ENCODE measurements at regions not wholly inside any gene's neighbourhood (a gene's known extent, or its start where the extent isn't known, plus 50 kb on each side); places are given as distances from the start of the nearest gene placed in this dataset.

DNA sequence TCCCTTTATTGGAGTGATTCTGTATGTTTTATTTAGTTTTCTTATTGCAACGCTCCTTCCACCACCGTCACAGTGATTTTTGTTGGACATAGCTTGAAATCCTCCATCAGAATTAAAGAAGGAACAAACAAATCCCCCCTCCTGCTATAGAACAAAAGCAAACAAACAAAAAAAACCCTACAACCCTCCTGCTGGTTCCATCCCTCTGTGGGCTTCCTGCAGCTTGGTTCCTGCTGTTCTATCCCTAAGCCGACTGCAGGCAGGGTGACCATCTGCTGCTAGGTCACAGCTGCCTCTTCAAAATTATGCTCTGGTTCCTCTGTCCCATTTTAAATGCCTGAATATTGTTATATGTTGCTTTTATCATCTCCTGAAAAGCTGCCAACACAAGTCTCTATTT lies 116.8 kb upstream of the AGA start:
- Histone ChIP-seq H3K9ac (ENCODE audit: low read length) (no peak overlapping the region), H4K20me1 (ENCODE audit: insufficient read depth) (no peaks in the 10 kb centered on the region), H3K27me3 (ENCODE audit: insufficient read depth, low read length) (no peaks in the 10 kb centered on the region), H3K9me2 (ENCODE audit: insufficient read depth) (no peaks in the 10 kb centered on the region), H3K36me3 (ENCODE audit: control insufficient read depth in 1 of 2, insufficient read depth in 2 of 2, low read length in 2 of 2) (no peaks in the 10 kb centered on the region), H3K4me3 (replicated peaks in 1 of 2; ENCODE audit: low read depth in 1 of 2, low read length in 2 of 2) (no peak overlapping the region), H3K4me1 (ENCODE audit: control insufficient read depth in 1 of 2, insufficient read depth in 2 of 2, low read length in 2 of 2) (no peaks in the 10 kb centered on the region), H2AFZ (ENCODE audit: low read depth, low read length, poor library complexity, severe bottlenecking) (no peak overlapping the region), H3K79me2 (ENCODE audit: insufficient read depth, low read length) (no peaks in the 10 kb centered on the region), H3K27ac (ENCODE audit: low read depth, low read length) (no peak overlapping the region), H3K4me2 (ENCODE audit: low read length) (no peak overlapping the region), H3K9me3 (ENCODE audit: control insufficient read depth in 1 of 2, insufficient read depth in 1 of 2, low read depth in 1 of 2, low read length in 2 of 2) (no peaks in the 10 kb centered on the region)
- intact Hi-C loops (cut with micrococcal nuclease) = loop anchor here (10.0 kb wide), 2 partner anchors 856 to 1174 kb away; no protein-coding TSS in a partner anchor
- DNase-seq (ENCODE audit: low read depth, low spot score) (no peak), ATAC-seq (no peak)
- TF ChIP-seq RAD21 (IDR thresholded peaks at IDR 0.05; ENCODE audit: low read depth) (no peak), EGR1 (IDR thresholded peaks at IDR 0.05; ENCODE audit: low read depth) (no peak), YY1 (IDR thresholded peaks at IDR 0.05; ENCODE audit: extremely low read depth, insufficient replicate concordance, low read depth, low read length) (no peak), JUND (IDR thresholded peaks at IDR 0.05) (no peak), REST (IDR thresholded peaks at IDR 0.05; ENCODE audit: low read depth) (no peak)
- ChIA-PET RAD21 (ENCODE audit: low non-redundant PET in 1 of 2, low total read pairs in 2 of 2, uncharacterized antibody in 2 of 2, unreplicated experiment in 2 of 2) (no interaction called here), CTCF (no interaction called here), POLR2A (no interaction called here)
- BruUV-seq (replicated peaks) = no TSS peak

- BruUV-seq (replicated peaks) = no TSS peak
- Histone ChIP-seq H3K9ac (ENCODE audit: low read length) (no peak overlapping the region), H3K4me2 (ENCODE audit: low read length) (no peak overlapping the region), H3K9me2 (ENCODE audit: insufficient read depth) (no peaks in the 10 kb centered on the region), H3K27me3 (ENCODE audit: insufficient read depth, low read length) (no peaks in the 10 kb centered on the region), H3K9me3 (ENCODE audit: control insufficient read depth in 1 of 2, insufficient read depth in 1 of 2, low read depth in 1 of 2, low read length in 2 of 2) (no peaks in the 10 kb centered on the region), H3K4me3 (replicated peaks in 1 of 2; ENCODE audit: low read depth in 1 of 2, low read length in 2 of 2) (no peak overlapping the region), H3K79me2 (ENCODE audit: insufficient read depth, low read length) (no peaks in the 10 kb centered on the region), H3K27ac (ENCODE audit: low read depth, low read length) (no peak overlapping the region), H3K4me1 (ENCODE audit: control insufficient read depth in 1 of 2, insufficient read depth in 2 of 2, low read length in 2 of 2) (no peaks in the 10 kb centered on the region), H2AFZ (ENCODE audit: low read depth, low read length, poor library complexity, severe bottlenecking) (no peak overlapping the region), H4K20me1 (ENCODE audit: insufficient read depth) (no peaks in the 10 kb centered on the region), H3K36me3 (ENCODE audit: control insufficient read depth in 1 of 2, insufficient read depth in 2 of 2, low read length in 2 of 2) (no peaks in the 10 kb centered on the region)
- RAD21 ChIA-PET (ENCODE audit: low non-redundant PET in 1 of 2, low total read pairs in 2 of 2, uncharacterized antibody in 2 of 2, unreplicated experiment in 2 of 2) = no interaction called here
- ATAC-seq = no peak
- no peak for DNase-seq (ENCODE audit: low read depth, low spot score)
- POLR2A ChIA-PET = no interaction called here
- TF ChIP-seq EGR1 (IDR thresholded peaks at IDR 0.05; ENCODE audit: low read depth) (no peak), ZFX (IDR thresholded peaks at IDR 0.05) (no peak), ELF1 (IDR thresholded peaks at IDR 0.05; ENCODE audit: borderline replicate concordance, low read depth) (no peak), POLR2A (IDR thresholded peaks at IDR 0.05; ENCODE audit: borderline replicate concordance, extremely low read depth, insufficient read depth, insufficient read length) (no peak), TCF7L2 (IDR thresholded peaks at IDR 0.05; ENCODE audit: borderline replicate concordance, extremely low read depth, insufficient read depth, insufficient read length) (no peak), FOSL1 (IDR thresholded peaks at IDR 0.05; ENCODE audit: low read depth) (no peak), CTCF (IDR thresholded peaks at IDR 0.05 in 2 of 3, conservative IDR thresholded peaks at IDR 0.05 in 1 of 3; ENCODE audit: borderline replicate concordance in 1 of 3, insufficient read depth in 1 of 3, low read depth in 2 of 3, low read length in 2 of 3) (no peak), EZH2 (IDR thresholded peaks at IDR 0.05) (no peak), POLR2AphosphoS5 (IDR thresholded peaks at IDR 0.05; ENCODE audit: low read depth, low read length) (no peak), ATF3 (IDR thresholded peaks at IDR 0.05) (no peak), SP1 (IDR thresholded peaks at IDR 0.05; ENCODE audit: low read depth) (no peak), RAD21 (IDR thresholded peaks at IDR 0.05; ENCODE audit: low read depth) (no peak), CBX3 (IDR thresholded peaks at IDR 0.05; ENCODE audit: low read depth) (no peak), CEBPB (IDR thresholded peaks at IDR 0.05; ENCODE audit: low read depth) (no peak)
- CTCF ChIA-PET = no interaction called here
- intact Hi-C loops (cut with micrococcal nuclease) = no loop called here
Measured at GRCh38 chr4:177562163-177562562, 119.9 kb upstream of the AGA start.

All from HCT116 (cell line).